ENCODE measurements at regions not wholly inside any gene's neighbourhood (a gene's known extent, or its start where the extent isn't known, plus 50 kb on each side); places are given as distances from the start of the nearest gene placed in this dataset.
"Not testable (repeated sequence)": the region's sequence is repeated elsewhere in the genome, so short reads cannot be mapped to it uniquely, and the experiment has no call there.

GRCh38 chr1:4071653-4072052 is 171.6 kb upstream of the C1orf174 start:
- DNase-seq = peak; percentile 91

DNA sequence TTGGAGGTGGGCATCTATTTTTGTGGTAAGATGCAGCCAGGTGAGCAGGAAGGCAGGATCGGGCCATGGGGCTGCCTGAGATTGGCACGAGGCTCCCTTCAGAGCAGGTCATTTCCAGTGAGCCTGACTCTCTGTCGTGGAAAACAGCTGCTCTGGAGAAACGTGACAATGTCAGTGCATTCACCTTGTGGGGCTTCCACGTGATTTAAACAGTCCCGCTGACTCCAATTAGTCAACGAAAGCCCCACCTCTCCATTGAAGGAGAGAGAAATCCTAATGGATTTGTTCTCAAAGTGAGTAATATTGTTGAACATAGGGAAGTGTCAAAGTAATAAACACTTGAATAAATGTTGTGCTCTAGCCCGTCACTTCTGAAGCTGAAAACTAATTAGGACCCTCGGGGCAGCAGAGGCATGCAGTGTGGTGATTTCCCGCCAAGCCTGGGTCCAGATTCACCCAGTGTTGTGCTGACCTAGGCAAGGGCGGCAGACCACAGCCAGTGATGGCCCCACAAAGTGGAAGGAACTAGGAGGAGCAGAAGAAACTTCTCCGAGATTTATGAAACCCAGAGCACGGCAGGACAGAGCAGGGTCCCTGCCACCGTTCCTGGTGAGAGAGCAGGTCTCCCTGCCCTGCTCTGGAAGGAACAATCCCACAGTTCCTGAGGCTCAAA is 172.5 kb upstream of the C1orf174 start:
- DNase-seq = no peak

DNA sequence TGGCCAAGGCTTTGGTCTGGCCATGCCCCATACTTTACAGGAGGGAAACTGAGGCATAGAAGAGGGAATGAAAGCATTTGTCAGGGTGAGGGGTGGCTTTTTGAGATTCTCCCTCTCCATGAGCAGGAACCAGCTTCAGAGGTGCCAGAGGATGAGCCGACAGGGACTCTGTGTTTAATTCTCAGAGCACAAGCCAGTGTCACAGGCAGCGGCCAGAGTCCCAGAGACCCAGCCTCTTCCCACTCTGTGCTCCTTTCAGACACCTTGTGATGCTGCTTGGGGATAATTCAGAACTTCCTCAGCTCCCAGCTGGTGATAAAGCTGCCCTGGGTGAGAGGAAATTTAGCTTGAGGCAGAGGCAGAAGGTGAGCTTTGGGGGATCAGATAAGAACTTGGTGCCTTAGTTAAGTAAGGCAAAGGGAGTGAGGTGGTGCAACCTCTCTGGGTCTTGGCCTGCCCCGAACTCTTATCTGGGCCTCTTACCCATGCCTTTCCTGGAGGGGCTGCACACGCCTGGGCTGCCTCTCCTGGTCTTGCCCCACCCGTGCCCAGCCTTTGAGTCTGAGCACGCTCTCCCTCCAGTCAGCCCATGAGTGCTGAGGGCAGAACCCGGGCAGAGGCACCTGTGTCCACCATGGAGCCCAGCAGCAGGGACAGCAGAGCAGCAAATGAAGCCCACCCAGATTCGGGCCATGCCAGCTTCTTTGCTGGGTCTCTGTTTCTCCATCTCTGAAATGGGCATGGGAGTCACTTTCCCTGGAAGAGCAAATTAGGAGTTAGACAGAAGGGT is 175.6 kb upstream of the C1orf174 start:
- DNase-seq = no peak

- DNase-seq = no peak
Observed at GRCh38 chr1:4076346-4076745, 176.3 kb upstream of the C1orf174 start.

GRCh38 chr1:4078091-4078962 is 178.3 kb upstream of the C1orf174 start:
- not testable (repeated sequence) for DNase-seq

DNA sequence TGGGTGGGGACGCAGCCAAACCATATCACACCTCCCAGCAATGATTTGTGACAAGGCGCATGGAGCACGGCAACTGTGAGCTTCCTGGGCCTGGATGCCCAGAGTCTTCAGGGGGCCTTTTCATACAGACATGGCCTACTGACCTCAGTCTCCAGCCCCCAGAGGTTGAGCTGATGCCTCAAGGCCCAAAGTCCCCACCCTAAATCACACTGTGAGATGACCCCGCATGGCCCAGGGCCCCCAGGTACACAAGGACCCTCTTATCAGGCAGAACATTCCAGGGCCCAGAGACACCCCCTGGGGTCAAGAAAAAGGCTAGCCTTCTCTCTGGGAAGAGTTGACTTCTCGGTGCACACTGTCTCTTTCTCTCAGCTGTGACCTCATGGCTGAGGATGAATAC is 179.7 kb upstream of the C1orf174 start:
- DNase-seq = no peak

- DNase-seq = no peak
Observed at GRCh38 chr1:4081806-4082711, 182.0 kb upstream of the C1orf174 start.

- DNase-seq = no peak
Observed at GRCh38 chr1:4083231-4084047, 183.4 kb upstream of the C1orf174 start.

GRCh38 chr1:4084048-4084431 is 184.0 kb upstream of the C1orf174 start:
- no peak for DNase-seq

GRCh38 chr1:4084446-4084845 is 184.4 kb upstream of the C1orf174 start:
- DNase-seq = no peak

DNA sequence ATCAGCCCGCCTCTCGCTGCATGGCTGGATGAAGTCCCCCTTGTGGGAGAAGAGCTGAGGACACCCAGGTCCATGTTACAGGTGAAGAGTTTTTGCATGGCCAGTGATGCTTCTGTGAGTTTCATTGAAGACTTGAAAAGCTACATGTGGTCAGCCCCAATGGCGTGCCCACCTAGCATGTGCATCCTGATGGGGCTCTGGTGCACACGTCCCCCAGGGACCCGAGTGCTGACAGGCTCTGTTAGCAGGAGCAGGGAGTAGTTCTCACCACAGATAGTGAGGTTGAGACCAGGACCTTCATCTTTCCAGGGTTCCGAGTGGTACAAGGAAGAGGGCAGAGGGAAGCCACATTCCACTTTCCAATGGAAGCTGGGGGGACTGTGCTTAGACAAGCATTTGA is 184.8 kb upstream of the C1orf174 start:
- no peak for DNase-seq

DNA sequence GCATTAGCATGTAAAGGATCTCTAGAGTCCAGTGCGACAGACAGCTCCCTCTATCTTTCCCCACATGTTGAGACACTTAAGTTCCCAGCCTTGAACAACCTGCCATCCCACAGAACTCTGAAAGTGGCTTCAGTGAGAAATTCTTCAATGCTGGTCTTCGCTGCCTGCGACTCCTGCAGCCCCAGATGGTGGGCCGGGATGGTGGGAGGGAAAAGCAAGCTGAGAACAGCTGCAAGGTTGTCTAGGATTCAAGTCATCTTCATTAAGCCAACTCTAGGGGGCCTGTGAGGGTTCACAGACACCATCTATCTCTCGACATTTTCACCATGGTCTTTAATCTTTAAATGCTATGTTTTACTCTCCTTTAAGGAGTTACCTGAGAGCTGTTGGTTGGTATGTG is 185.5 kb upstream of the C1orf174 start:
- no peak for DNase-seq

- no peak for DNase-seq
Observed at GRCh38 chr1:4086085-4086850, 186.2 kb upstream of the C1orf174 start.

- DNase-seq = no peak
Observed at GRCh38 chr1:4086921-4087320, 186.8 kb upstream of the C1orf174 start.

DNA sequence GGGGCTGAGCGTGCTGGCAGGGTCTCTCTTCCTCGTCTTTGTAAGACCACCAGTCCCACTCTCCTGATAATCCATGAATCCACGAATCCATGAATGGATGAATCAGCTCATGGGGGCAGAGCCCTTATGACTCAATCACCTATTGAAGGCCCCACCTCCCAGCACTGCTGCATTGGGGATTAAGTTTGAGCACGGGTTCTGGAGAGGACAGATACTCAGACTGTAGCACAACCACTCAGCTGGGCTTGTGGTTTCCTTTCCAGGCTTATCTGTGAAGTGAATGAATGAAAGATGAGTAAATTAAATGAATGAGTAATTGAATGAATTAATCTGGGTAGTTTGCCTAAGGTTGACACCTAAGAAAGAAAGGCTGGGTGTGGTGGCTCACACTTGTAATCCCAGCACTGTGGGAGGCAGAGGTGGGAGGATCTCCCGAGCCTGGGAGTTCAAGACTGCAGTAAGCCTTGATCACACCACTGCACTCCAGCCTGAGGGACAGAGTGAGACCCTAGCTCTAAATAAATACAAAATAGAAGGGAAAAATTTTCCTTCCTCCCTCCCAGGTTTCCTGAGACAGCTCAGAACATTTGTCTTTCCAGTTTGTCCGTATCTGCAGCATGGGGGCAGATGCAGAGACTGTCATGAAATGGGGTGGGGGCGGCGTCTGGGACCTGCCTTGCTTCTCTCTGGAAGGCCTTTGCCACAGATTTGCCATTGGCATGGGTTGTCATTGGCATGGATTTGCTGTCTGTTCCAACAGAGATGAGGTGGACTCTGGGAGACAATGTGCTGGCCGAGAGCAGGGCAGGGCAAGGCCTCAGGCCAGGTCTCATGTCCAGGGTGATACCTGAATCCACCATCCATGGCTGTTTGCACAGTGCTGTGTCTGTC is 187.7 kb upstream of the C1orf174 start:
- DNase-seq = no peak

DNA sequence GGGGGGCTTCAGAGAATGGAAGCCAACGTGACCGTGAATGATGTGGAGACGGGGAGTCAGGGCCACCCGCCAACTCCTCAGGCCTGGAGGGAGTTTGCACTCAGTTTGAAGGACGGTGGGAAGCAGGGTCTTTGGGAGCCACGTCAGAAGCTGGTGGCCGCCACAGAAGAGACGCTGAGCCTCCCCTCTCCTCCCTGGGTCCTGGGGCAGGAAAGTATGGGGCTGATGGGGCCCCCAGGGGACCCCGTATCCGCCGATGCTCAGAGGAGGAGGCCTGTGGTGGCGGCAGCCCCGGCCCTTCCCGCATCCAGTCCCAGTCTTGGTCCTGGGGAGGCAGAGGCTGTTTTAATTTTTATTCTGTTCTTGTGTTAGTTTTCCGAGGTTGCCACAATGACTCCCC is 188.6 kb upstream of the C1orf174 start:
- DNase-seq = no peak

DNA sequence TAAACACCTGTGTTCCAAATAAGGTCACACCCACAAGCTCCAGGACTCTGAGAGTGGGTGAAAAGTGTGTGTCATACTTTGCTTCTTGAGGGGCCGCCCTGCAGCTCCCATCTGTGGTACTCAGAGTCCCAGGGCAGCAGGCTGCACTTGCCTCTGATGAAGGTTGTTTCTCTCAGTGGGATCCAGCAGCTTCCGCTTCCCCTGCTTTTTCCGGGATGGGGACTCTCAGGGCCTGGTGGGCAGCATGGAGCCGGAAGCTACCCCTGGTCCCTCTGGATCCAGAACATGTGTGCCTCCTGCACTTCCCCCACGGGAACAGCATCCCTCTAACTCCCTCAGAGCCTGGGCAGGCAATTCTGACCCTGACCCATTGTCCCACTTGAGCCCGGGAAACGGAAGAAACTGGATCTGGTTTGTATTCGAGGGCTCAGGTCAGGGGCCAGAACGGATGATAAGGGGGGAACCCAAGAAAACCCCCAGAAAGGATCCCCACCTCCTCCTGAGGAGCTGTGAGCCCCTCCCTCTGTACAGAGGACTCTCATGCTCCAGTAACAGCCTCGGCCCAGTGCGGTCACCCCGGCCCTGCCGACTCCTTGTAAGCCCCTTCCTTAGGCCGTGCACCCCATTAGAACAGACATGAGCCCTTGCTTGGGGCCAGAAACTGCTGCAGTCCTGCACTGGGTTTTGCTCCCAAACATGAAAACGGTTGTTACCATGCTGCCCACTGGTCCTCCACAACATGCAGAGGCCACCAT is 189.5 kb upstream of the C1orf174 start:
- no peak for DNase-seq

- no peak for DNase-seq
Observed at GRCh38 chr1:4090556-4090955, 190.5 kb upstream of the C1orf174 start.

All from NCI-H1694 treated with DMSO at 0.1 percent for 48 hours (cell line).